AG04449 (cell line): ENCODE measurements at regions not wholly inside any gene's neighbourhood (a gene's known extent, or its start where the extent isn't known, plus 50 kb on each side); places are given as distances from the start of the nearest gene placed in this dataset.

Experiments
- CTCF ChIA-PET: fragments of 350-600 bp; formaldehyde crosslinking; extraction: SDS; loops from one replicate; lab custom pipeline; 2021; ENCODE audit warnings: antibody characterized with exemption; lab: Yijun Ruan, JAX
- POLR2A ChIA-PET: fragments of 400-600, 350-600 bp; formaldehyde crosslinking; extraction: SDS; loops from one replicate; lab custom pipeline; 2020; ENCODE audit warnings: antibody characterized with exemption, inconsistent platforms; lab: Yijun Ruan, JAX
- DNase-seq: peaks from one replicate; pipeline ENCODE4 v3.0.0-alpha.2; 2010; ENCODE audit warnings: low read depth, low spot score
- H3K4me3 ChIP-seq: 2 replicates; pipeline ENCODE4 v1.5.1; 2011; ENCODE audit warnings: low read depth, mild to moderate bottlenecking, control low read depth, low read length
- TF ChIP-seq, protein P1 (sequence below): IDR thresholded peaks from one replicate; pipeline ENCODE4 v1.5.1; 2011; ENCODE audit warnings: mild to moderate bottlenecking, moderate library complexity, low read length, control low read depth, inconsistent platforms; ENCODE audit not compliant: insufficient read depth; ENCODE audit errors: missing control alignments

DNA sequence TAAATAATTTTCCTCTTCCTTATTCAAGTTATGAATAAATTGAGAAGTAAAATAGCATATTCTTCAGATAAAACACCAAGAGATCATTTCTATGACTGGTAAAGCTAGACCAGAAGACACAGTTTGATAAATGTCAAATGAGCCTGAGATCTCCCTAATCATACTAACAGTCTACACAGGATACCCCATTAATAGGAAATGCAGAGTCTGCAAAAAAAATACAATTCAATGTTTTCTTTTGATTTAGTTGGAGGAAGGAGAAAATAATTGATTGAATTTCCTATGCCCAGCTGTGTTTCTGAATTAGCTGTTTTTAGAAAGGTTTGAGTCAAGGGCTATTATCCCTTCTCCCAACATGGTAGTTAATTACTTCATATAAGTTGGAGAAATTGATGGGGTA lies 734.6 kb upstream of the SLITRK1 start:
- TF ChIP-seq, protein P1, sequence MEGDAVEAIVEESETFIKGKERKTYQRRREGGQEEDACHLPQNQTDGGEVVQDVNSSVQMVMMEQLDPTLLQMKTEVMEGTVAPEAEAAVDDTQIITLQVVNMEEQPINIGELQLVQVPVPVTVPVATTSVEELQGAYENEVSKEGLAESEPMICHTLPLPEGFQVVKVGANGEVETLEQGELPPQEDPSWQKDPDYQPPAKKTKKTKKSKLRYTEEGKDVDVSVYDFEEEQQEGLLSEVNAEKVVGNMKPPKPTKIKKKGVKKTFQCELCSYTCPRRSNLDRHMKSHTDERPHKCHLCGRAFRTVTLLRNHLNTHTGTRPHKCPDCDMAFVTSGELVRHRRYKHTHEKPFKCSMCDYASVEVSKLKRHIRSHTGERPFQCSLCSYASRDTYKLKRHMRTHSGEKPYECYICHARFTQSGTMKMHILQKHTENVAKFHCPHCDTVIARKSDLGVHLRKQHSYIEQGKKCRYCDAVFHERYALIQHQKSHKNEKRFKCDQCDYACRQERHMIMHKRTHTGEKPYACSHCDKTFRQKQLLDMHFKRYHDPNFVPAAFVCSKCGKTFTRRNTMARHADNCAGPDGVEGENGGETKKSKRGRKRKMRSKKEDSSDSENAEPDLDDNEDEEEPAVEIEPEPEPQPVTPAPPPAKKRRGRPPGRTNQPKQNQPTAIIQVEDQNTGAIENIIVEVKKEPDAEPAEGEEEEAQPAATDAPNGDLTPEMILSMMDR: no peak
- CTCF ChIA-PET: no interaction called here
- POLR2A ChIA-PET: no interaction called here

DNA sequence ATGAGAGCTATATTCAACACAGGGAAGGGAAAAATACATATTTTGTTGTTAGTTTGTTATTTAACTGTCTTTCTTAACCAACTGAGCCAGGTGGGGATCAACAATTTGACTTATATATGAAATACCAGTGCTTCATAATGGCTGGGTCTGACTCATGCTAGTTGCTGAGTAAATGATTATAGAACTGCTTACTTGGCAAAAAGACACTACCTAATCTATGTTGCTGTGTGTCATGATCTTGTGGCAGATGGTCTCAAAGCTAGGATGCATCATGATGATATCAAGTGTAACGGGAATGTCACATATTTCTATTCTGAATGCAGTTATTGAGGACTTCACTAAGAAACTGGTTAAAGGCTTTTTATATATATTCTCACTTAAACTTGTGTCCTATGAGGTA lies 727.4 kb upstream of the SLITRK1 start:
- H3K4me3 ChIP-seq: no peak overlapping the region
- TF ChIP-seq, protein P1: no peak
- no peak for DNase-seq
- ChIA-PET CTCF (interaction anchor here (1.1 kb wide), 1 partner anchor 10 kb away, joined by 3 read pairs; no protein-coding TSS in a partner anchor), POLR2A (no interaction called here)

More for the DNA sequence above, 734.6 kb upstream of the SLITRK1 start:
- no peak overlapping the region for H3K4me3 ChIP-seq
- no peak for DNase-seq

DNA sequence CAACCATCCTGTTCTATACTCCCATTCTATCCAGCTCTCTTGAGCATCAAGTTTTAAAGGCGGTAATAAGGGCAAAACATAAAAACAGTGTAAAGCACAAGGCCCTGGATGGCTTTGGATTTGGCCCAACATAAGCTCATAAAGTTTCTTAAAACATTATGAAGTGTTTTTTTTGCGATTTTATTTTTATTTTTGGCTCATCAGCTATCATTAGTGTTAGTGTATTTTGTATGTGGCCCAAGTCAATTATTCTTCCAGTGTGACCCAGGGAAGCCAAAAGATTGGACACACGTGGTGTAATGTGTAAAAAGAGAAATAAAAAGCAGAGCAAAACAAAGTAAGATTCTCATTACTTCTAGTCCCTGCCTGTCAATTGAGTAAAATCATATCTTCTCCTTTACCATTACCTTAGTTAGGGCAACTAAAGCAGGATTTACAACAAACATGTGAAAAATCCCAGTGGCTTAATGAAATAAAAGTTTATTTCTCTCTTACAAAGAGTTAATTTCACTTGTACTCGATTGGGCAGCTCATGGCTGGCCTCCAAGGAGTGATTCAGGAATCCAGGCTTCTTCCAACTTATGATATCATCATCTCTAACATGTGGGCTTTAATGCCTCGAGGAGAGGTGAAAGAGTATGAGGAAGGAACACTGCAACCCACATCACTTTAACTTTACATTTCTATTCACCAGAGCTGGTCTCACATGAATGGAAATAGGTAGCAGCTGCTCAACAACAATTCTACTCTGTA lies 725.2 kb upstream of the SLITRK1 start:
- POLR2A ChIA-PET: interaction anchor here (0.7 kb wide), 1 partner anchor 1822 kb away, joined by 3 read pairs; no protein-coding TSS in a partner anchor
- no peak overlapping the region for H3K4me3 ChIP-seq
- CTCF ChIA-PET: no interaction called here
- TF ChIP-seq, protein P1: no peak
- DNase-seq: peak; percentile 51

DNA sequence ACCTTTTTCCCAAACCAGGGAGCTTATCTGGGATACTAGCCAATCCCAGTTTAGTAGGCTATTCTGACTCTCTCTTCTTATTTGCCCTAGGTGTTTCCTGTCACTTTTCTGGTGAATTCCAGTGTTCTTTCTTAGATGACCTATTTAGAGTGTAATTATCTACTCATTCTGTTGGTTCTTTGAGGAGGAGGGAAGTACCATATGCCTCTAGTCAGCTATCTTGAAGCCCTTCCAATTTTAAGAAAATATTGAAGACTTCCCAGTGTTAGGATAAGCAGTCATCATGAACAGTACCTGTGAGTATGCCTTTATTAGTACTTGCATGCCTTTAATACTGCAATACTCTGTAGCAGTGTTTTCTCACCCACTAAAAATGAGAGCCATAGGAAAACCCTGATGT lies 724.3 kb upstream of the SLITRK1 start:
- DNase-seq: no peak
- ChIA-PET POLR2A (no interaction called here), CTCF (interaction anchor here (1.1 kb wide), 1 partner anchor 32 kb away, joined by 5 read pairs; no protein-coding TSS in a partner anchor)
- no peak overlapping the region for H3K4me3 ChIP-seq
- TF ChIP-seq, protein P1: no peak

DNA sequence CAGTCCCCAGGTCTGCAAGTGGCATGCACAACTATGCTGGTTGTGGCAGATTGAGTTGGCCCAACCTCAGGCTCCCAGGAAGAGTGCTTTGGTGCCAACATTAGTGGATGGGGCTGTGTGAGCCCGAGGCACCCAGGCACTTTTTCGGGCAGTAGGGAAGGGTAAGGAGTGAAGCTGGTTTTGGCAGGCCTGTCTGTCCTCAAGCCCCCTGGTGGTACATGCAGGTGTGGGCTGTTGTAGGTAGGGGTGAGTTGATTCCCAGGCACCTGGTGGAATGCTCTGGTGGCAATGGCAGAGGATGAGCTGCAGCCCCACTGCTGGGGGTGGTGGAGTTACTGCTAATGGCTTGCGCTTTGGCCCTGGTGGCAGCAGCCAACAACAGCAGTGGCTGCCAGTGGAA lies 723.7 kb upstream of the SLITRK1 start:
- CTCF ChIA-PET: interaction anchor here (1.1 kb wide), 1 partner anchor 31 kb away, joined by 5 read pairs; no protein-coding TSS in a partner anchor
- TF ChIP-seq, protein P1: no peak

DNA sequence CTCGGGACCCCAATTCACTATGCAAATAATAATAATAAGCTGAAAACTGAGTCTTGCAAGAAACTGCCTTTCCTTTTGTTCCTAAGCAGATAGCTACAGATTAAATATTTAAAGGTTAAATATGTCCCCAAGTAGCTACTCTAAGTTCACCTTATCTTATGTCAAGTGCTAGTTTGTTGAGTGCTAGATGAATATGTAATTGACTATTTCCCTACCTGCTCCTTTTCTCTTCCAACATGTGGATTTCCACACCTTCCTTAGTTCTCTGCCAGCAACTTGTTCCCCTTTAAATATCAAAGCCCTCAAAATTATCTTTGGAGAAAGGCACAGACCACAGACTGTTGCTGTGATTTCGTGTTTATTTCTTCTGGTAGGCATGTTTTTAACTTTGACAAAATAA lies 709.2 kb upstream of the SLITRK1 start:
- H3K4me3 ChIP-seq: no peak overlapping the region
- DNase-seq: no peak
- TF ChIP-seq, protein P1: no peak
- POLR2A ChIA-PET: no interaction called here
- CTCF ChIA-PET: interaction anchor here (2.0 kb wide), 1 partner anchor 16 kb away, joined by 7 read pairs; no protein-coding TSS in a partner anchor

More for the DNA sequence above, 723.7 kb upstream of the SLITRK1 start:
- no peak for DNase-seq
- POLR2A ChIA-PET: no interaction called here
- no peak overlapping the region for H3K4me3 ChIP-seq
